Esophagus squamous epithelium (tissue), 4 donors: ENCODE measurements at regions not wholly inside any gene's neighbourhood (a gene's known extent, or its start where the extent isn't known, plus 50 kb on each side); places are given as distances from the start of the nearest gene placed in this dataset.

Experiments
- CTCF ChIP-seq, 6 experiments: fragments of 450-650 bp in 4 of 6; fragments of 200-600 bp in 2 of 6; sonication (generic) in 2 of 6; IDR thresholded peaks; one replicate each; pipeline ENCODE4 v1.5.1; 2016 to 2019; ENCODE audit warnings: antibody characterized with exemption in 6 of 6, mild to moderate bottlenecking in 4 of 6, moderate library complexity in 4 of 6
- POLR2A ChIP-seq, 4 donors: fragments of 450-650 bp; IDR thresholded peaks; one replicate each; pipeline ENCODE4 v1.6.1; 2017; ENCODE audit warnings: antibody characterized with exemption in 4 of 4, mild to moderate bottlenecking in 4 of 4, moderate library complexity in 3 of 4

- no peak for TF ChIP-seq CTCF (IDR thresholded peaks at IDR 0.05)
- no peak for TF ChIP-seq POLR2A (IDR thresholded peaks at IDR 0.05)
These were observed 855.1 kb upstream of the ACVR2A start for GRCh38 chr2:146989741-146990140.
